HUES64 (cell line): ENCODE measurements at regions not wholly inside any gene's neighbourhood (a gene's known extent, or its start where the extent isn't known, plus 50 kb on each side); places are given as distances from the start of the nearest gene placed in this dataset.

Experiments
- H3K27ac ChIP-seq: 2 replicates; pipeline ENCODE4 v1.7.0; 2013; ENCODE audit warnings: low read depth, low read length, inconsistent platforms
- H3K27me3 ChIP-seq: 2 replicates; pipeline ENCODE4 v1.6.1; 2013; ENCODE audit warnings: mild to moderate bottlenecking, low read length; ENCODE audit not compliant: insufficient read depth
- H3K36me3 ChIP-seq: 2 replicates; pipeline ENCODE4 v1.6.1; 2013; ENCODE audit warnings: mild to moderate bottlenecking, low read length; ENCODE audit not compliant: insufficient read depth
- H3K4me1 ChIP-seq: 2 replicates; pipeline ENCODE4 v1.6.1; 2013; ENCODE audit warnings: mild to moderate bottlenecking, low read length, moderate library complexity; ENCODE audit not compliant: insufficient read depth
- H3K4me3 ChIP-seq: 2 replicates; pipeline ENCODE4 v1.5.1; 2013; ENCODE audit warnings: mild to moderate bottlenecking, low read length, moderate library complexity
- H3K9ac ChIP-seq: 2 replicates; pipeline ENCODE4 v1.6.1; 2013; ENCODE audit warnings: mild to moderate bottlenecking, low read depth, low read length
- H3K9me3 ChIP-seq: 2 replicates; pipeline ENCODE4 v1.6.1; 2013; ENCODE audit warnings: low read depth, low read length; ENCODE audit not compliant: insufficient read depth
- whole genome bisulfite sequencing: fragments of 150-250, 120-280 bp; methylation state at CpG from one replicate; pipeline ENCODE4 v1.1.7; 2013; ENCODE audit warnings: missing lambda C conversion rate; 5-methylcytosine and 5-hydroxymethylcytosine counted together

GRCh38 chr3:148582126-148582525 is 115.6 kb upstream of the AGTR1 start:
- Histone ChIP-seq H3K36me3 (no peaks in the 10 kb centered on the region), H3K4me1 (no peaks in the 10 kb centered on the region), H3K9me3 (no peaks in the 10 kb centered on the region), H3K9ac (no peak overlapping the region), H3K27me3 (no peaks in the 10 kb centered on the region), H3K4me3 (no peak overlapping the region), H3K27ac (no peak overlapping the region)
- WGBS, result 95% methylated on average over 1 of the region's 1 CpG

GRCh38 chr3:148583793-148584192 is 113.9 kb upstream of the AGTR1 start:
- 96% methylated on average over 1 of the region's 1 CpG for WGBS
- H3K27ac ChIP-seq, result no peak overlapping the region
- no peaks in the 10 kb centered on the region for H3K4me1 ChIP-seq
- no peak overlapping the region for H3K4me3 ChIP-seq
- H3K27me3 ChIP-seq, result no peaks in the 10 kb centered on the region
- no peaks in the 10 kb centered on the region for H3K9me3 ChIP-seq
- H3K9ac ChIP-seq, result no peak overlapping the region
- H3K36me3 ChIP-seq, result no peaks in the 10 kb centered on the region

- no peak overlapping the region for H3K9ac ChIP-seq
- no peaks in the 10 kb centered on the region for H3K27me3 ChIP-seq
- H3K36me3 ChIP-seq, result no peaks in the 10 kb centered on the region
- no peaks in the 10 kb centered on the region for H3K4me1 ChIP-seq
- H3K27ac ChIP-seq, result no peak overlapping the region
- no peak overlapping the region for H3K4me3 ChIP-seq
- no peaks in the 10 kb centered on the region for H3K9me3 ChIP-seq
These were observed 113.3 kb upstream of the AGTR1 start for GRCh38 chr3:148584438-148584837.

- WGBS, result 77% methylated on average over 5 of the region's 5 CpGs
- Histone ChIP-seq H3K4me3 (no peak overlapping the region), H3K9me3 (no peaks in the 10 kb centered on the region), H3K9ac (no peak overlapping the region), H3K36me3 (no peaks in the 10 kb centered on the region), H3K27me3 (no peaks in the 10 kb centered on the region), H3K27ac (no peak overlapping the region), H3K4me1 (no peaks in the 10 kb centered on the region)
These were observed 111.9 kb upstream of the AGTR1 start for GRCh38 chr3:148585671-148586379.

- 96% methylated on average over 2 of the region's 2 CpGs for WGBS
- H3K4me3 ChIP-seq, result no peak overlapping the region
- no peaks in the 10 kb centered on the region for H3K9me3 ChIP-seq
- no peaks in the 10 kb centered on the region for H3K27me3 ChIP-seq
- H3K9ac ChIP-seq, result no peak overlapping the region
- no peaks in the 10 kb centered on the region for H3K36me3 ChIP-seq
- H3K27ac ChIP-seq, result no peak overlapping the region
- no peaks in the 10 kb centered on the region for H3K4me1 ChIP-seq
These were observed 109.4 kb upstream of the AGTR1 start for GRCh38 chr3:148588291-148588690.

- no peaks in the 10 kb centered on the region for H3K4me1 ChIP-seq
- no peaks in the 10 kb centered on the region for H3K36me3 ChIP-seq
- no peaks in the 10 kb centered on the region for H3K9me3 ChIP-seq
- H3K4me3 ChIP-seq, result no peak overlapping the region
- H3K27me3 ChIP-seq, result no peaks in the 10 kb centered on the region
- no peak overlapping the region for H3K9ac ChIP-seq
- WGBS, result 96% methylated on average over 3 of the region's 3 CpGs
- H3K27ac ChIP-seq, result no peak overlapping the region
These were observed 106.2 kb upstream of the AGTR1 start for GRCh38 chr3:148591525-148591924.

GRCh38 chr3:148598619-148599018 is 99.1 kb upstream of the AGTR1 start:
- Histone ChIP-seq H3K9ac (no peak overlapping the region), H3K36me3 (no peaks in the 10 kb centered on the region), H3K27me3 (no peaks in the 10 kb centered on the region), H3K4me3 (no peak overlapping the region), H3K9me3 (no peaks in the 10 kb centered on the region), H3K4me1 (no peaks in the 10 kb centered on the region), H3K27ac (no peak overlapping the region)
- 80% methylated on average over 1 of the region's 2 CpGs for WGBS

- Histone ChIP-seq H3K27me3 (no peaks in the 10 kb centered on the region), H3K36me3 (no peaks in the 10 kb centered on the region), H3K4me3 (no peak overlapping the region), H3K9me3 (no peaks in the 10 kb centered on the region), H3K27ac (no peak overlapping the region), H3K4me1 (no peaks in the 10 kb centered on the region), H3K9ac (no peak overlapping the region)
- 93% methylated on average over 5 of the region's 5 CpGs for WGBS
These were observed 98.2 kb upstream of the AGTR1 start for GRCh38 chr3:148599481-148599880.

- no peak overlapping the region for H3K9ac ChIP-seq
These were observed 97.3 kb upstream of the AGTR1 start for GRCh38 chr3:148600440-148600839.

GRCh38 chr3:148600902-148601765 is 96.6 kb upstream of the AGTR1 start:
- WGBS, result 77% methylated on average over 4 of the region's 4 CpGs
- Histone ChIP-seq H3K9me3 (no peaks in the 10 kb centered on the region), H3K27me3 (no peaks in the 10 kb centered on the region), H3K9ac (no peak overlapping the region), H3K27ac (no peak overlapping the region; the same call in 1 of the 2 replicates), H3K36me3 (no peaks in the 10 kb centered on the region), H3K4me3 (no peak overlapping the region), H3K4me1 (no peaks in the 10 kb centered on the region)

More at GRCh38 chr3:148600440-148600839, 97.3 kb upstream of the AGTR1 start:
- Histone ChIP-seq H3K27me3 (no peaks in the 10 kb centered on the region), H3K4me1 (no peaks in the 10 kb centered on the region), H3K4me3 (no peak overlapping the region), H3K27ac (no peak overlapping the region), H3K9me3 (no peaks in the 10 kb centered on the region), H3K36me3 (no peaks in the 10 kb centered on the region)
- 100% methylated on average over 1 of the region's 1 CpG for WGBS

GRCh38 chr3:148601766-148602685 is 95.7 kb upstream of the AGTR1 start:
- WGBS, result 94% methylated on average over 2 of the region's 3 CpGs
- no peak overlapping the region for H3K27ac ChIP-seq
- H3K27me3 ChIP-seq, result no peaks in the 10 kb centered on the region
- no peaks in the 10 kb centered on the region for H3K4me1 ChIP-seq
- H3K4me3 ChIP-seq, result no peak overlapping the region
- H3K9me3 ChIP-seq, result no peaks in the 10 kb centered on the region
- no peak overlapping the region for H3K9ac ChIP-seq
- no peaks in the 10 kb centered on the region for H3K36me3 ChIP-seq
